Thyroid gland (tissue), 4 donors: ENCODE measurements at regions not wholly inside any gene's neighbourhood (a gene's known extent, or its start where the extent isn't known, plus 50 kb on each side); places are given as distances from the start of the nearest gene placed in this dataset.

ENCODE experiments used
- DNase-seq, 2 donors: peaks; one replicate each; pipeline ENCODE4 v3.0.0-alpha.2; 2019
- H3K27ac ChIP-seq, 3 donors: fragments of 200-600 bp; sonication (generic); 1 replicate in 2 of 3; 2 replicates in 1 of 3; pipeline ENCODE4 v1.5.1; 2016 to 2019; ENCODE audit warnings: mild to moderate bottlenecking in 1 of 3, moderate library complexity in 1 of 3
- H3K27me3 ChIP-seq: fragments of 200-600 bp; sonication (generic); one replicate; pipeline ENCODE4 v1.5.1; 2019
- H3K36me3 ChIP-seq, 2 donors: fragments of 200-600 bp; sonication (generic); one replicate each; pipeline ENCODE4 v1.5.1; 2016 to 2019
- H3K4me1 ChIP-seq, 2 donors: fragments of 200-600 bp; sonication (generic); one replicate each; pipeline ENCODE4 v1.5.1; 2017 to 2019
- H3K4me3 ChIP-seq, 3 donors: fragments of 200-600 bp; sonication (generic); replicated peaks in 1 of 3; 1 replicate in 2 of 3; 2 replicates in 1 of 3; pipeline ENCODE4 v1.5.1; 2016; ENCODE audit warnings: mild to moderate bottlenecking in 1 of 3
- H3K9me3 ChIP-seq: fragments of 200-600 bp; sonication (generic); one replicate; pipeline ENCODE4 v1.5.1; 2017
- POLR2A ChIP-seq, 2 donors: fragments of 450-650 bp; IDR thresholded peaks; one replicate each; pipeline ENCODE4 v1.6.1; 2017; ENCODE audit warnings: antibody characterized with exemption in 2 of 2, mild to moderate bottlenecking in 2 of 2, moderate library complexity in 1 of 2
- WGBS, 2 donors: methylation state at CpG; one replicate each; pipeline ENCODE4 v1.1.5; 2017; 5-methylcytosine and 5-hydroxymethylcytosine counted together
- intact Hi-C: fragments of 100-400 bp; cut with DNase I; formaldehyde crosslinking; loops from one replicate; pipeline ENCODE4 v1.15.1; 2023
- TF ChIP-seq, protein P1 (sequence below), 6 experiments: fragments of 200-600 bp in 3 of 6; fragments of 450-650 bp in 3 of 6; sonication (generic) in 3 of 6; IDR thresholded peaks; one replicate each; pipeline ENCODE4 v1.5.1; 2016 to 2019; ENCODE audit warnings: antibody characterized with exemption in 6 of 6, mild to moderate bottlenecking in 2 of 6, inconsistent platforms in 1 of 6, moderate library complexity in 1 of 6

DNA sequence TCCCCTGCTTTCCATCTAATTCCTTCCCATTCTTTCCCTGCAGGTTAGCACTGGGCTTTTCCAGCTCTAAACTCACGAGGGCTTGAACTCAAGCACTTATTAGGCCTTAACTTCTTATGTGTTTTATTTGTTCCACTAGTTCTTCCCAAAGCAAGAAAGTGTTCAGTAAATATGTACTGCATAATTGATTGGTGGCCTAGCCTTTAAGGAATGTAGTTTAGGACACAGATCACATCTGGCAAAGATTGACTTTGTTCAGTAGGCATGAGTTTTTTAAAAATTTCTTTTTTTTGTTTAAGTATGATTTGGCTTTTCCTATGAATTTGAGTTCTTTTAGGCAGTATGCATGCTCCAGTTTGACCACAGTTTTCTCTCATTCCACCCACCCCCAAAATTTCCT lies 285.2 kb downstream of the NPR3 start:
- TF ChIP-seq, protein P1, sequence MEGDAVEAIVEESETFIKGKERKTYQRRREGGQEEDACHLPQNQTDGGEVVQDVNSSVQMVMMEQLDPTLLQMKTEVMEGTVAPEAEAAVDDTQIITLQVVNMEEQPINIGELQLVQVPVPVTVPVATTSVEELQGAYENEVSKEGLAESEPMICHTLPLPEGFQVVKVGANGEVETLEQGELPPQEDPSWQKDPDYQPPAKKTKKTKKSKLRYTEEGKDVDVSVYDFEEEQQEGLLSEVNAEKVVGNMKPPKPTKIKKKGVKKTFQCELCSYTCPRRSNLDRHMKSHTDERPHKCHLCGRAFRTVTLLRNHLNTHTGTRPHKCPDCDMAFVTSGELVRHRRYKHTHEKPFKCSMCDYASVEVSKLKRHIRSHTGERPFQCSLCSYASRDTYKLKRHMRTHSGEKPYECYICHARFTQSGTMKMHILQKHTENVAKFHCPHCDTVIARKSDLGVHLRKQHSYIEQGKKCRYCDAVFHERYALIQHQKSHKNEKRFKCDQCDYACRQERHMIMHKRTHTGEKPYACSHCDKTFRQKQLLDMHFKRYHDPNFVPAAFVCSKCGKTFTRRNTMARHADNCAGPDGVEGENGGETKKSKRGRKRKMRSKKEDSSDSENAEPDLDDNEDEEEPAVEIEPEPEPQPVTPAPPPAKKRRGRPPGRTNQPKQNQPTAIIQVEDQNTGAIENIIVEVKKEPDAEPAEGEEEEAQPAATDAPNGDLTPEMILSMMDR (IDR thresholded peaks at IDR 0.05) = no peak
- TF ChIP-seq POLR2A (IDR thresholded peaks at IDR 0.05) = no peak
- no peaks in the 10 kb centered on the region for H3K36me3 ChIP-seq
- WGBS, 2 donors = 81 to 83% methylated on average over 1 of the region's 1 CpG
- H3K9me3 ChIP-seq = no peaks in the 10 kb centered on the region
- H3K27ac ChIP-seq = no peak overlapping the region
- intact Hi-C loops = no loop called here
- no peaks in the 10 kb centered on the region for H3K27me3 ChIP-seq
- no peak overlapping the region for H3K4me3 ChIP-seq
- H3K4me1 ChIP-seq = no peaks in the 10 kb centered on the region
- DNase-seq = no peak

DNA sequence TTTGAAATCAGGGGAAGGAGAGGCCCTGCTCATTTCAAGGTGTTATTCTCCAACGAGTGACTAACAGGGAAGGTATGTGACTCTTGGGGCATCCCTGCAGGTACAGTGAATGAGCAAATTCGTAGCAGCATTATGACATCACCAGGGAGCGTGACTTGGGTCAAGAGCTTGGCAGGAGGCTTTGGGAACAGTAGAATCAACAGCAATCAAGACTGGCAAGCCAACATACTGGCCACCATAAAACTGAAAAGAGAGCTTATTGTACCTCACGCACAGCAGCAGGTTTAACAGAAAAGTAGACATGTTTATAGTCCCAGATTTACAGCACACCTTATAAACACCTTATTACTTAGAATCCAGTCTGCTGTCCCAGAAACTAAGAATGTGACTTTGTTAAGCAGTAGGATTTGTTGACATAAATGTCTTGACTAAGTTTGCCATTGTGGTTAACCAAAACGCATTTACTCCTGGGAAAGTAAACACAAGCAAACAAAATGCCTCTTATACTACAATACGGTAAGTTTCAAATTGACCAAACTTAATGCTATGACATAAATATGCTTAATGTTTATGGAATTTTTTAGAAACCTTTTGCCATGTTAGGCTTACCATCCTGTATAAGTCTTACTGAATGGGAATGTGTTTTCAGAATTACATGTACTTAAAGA lies 297.8 kb downstream of the NPR3 start:
- Histone ChIP-seq H3K9me3 (no peaks in the 10 kb centered on the region), H3K27me3 (no peaks in the 10 kb centered on the region), H3K4me3 (no peak overlapping the region), H3K36me3 (no peaks in the 10 kb centered on the region), H3K27ac (no peak overlapping the region), H3K4me1 (no peaks in the 10 kb centered on the region)
- intact Hi-C loops = no loop called here
- WGBS, 2 donors = 80 to 83% methylated on average over 6 of the region's 6 CpGs
- no peak for TF ChIP-seq POLR2A (IDR thresholded peaks at IDR 0.05)
- TF ChIP-seq, protein P1 (IDR thresholded peaks at IDR 0.05) = no peak
- no peak for DNase-seq

DNA sequence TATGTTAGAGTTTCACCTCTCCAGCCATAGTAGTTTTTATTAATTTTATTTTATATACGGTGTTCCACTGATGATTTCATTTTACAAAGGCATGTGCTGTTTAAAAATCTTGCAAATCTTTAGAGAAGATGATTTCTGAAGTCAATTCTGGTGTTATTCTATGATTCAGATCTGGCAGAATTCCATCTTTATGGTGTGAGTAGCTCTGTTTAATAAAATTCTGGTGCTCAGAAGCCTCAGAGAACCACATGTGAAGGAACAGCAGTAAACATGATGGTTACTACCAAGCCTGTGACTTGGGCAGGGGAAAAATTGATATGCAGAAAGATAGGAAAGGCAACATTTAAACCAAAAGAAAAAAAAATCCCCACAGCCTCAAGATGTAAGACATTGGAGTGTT lies 299.7 kb downstream of the NPR3 start:
- no peak overlapping the region for H3K27ac ChIP-seq
- no peaks in the 10 kb centered on the region for H3K4me1 ChIP-seq

DNA sequence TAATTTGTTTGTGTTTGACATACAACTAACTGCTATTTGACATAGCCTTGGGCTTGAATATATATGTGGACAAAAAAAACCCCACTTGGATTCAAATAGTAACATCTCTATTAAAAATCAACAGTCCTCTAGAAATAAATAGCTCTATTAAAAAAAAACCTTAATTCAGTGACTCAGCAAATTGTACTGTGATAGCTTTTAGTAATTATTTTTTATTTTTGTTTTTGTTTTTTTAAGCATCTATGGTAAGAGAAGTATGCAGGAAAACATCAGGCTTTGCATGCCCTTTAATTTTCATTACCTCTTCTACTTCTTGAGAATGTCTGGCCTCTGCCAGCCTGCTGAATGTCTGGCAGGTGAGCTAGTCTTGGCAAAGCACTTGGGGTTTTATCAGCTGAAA lies 300.7 kb downstream of the NPR3 start:
- no peaks in the 10 kb centered on the region for H3K27me3 ChIP-seq
- no peak for DNase-seq
- H3K27ac ChIP-seq = no peak overlapping the region
- intact Hi-C loops = no loop called here
- TF ChIP-seq, protein P1 (IDR thresholded peaks at IDR 0.05) = no peak
- no peak for TF ChIP-seq POLR2A (IDR thresholded peaks at IDR 0.05)
- no peaks in the 10 kb centered on the region for H3K36me3 ChIP-seq
- no peaks in the 10 kb centered on the region for H3K4me1 ChIP-seq
- H3K4me3 ChIP-seq = no peak overlapping the region
- H3K9me3 ChIP-seq = no peaks in the 10 kb centered on the region

More for the DNA sequence above, 299.7 kb downstream of the NPR3 start:
- no peak for DNase-seq
- TF ChIP-seq, protein P1 (IDR thresholded peaks at IDR 0.05) = no peak
- TF ChIP-seq POLR2A (IDR thresholded peaks at IDR 0.05) = no peak
- Histone ChIP-seq H3K4me3 (no peak overlapping the region), H3K9me3 (no peaks in the 10 kb centered on the region), H3K27me3 (no peaks in the 10 kb centered on the region), H3K36me3 (no peaks in the 10 kb centered on the region)
- intact Hi-C loops = no loop called here
- 82 to 91% methylated on average over 1 of the region's 1 CpG for WGBS, 2 donors

DNA sequence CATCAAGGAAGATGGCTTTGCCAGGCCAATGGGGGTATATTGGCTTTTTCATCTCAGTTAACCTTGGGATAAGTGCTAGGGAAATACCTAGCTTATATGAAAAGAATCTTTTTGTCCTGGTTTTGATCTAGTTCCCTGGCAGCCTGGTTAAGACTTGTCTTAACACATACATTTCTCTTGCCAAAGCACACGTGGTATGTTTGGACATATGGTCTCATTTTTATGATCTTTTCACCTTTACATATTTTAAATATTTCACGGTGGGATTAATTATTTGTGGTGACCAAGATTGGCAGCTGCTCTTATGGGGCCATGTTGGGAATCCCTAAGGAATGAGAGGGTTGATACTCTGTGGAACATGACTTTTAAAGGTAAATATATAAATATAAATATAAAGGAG lies 312.5 kb downstream of the NPR3 start:
- Histone ChIP-seq H3K4me1 (no peaks in the 10 kb centered on the region), H3K9me3 (no peaks in the 10 kb centered on the region), H3K4me3 (no peak overlapping the region), H3K36me3 (no peaks in the 10 kb centered on the region), H3K27me3 (no peaks in the 10 kb centered on the region), H3K27ac (no peak overlapping the region)
- intact Hi-C loops = no loop called here
- DNase-seq = no peak
- WGBS, 2 donors = 56 to 78% methylated on average over 2 of the region's 2 CpGs
- TF ChIP-seq POLR2A (IDR thresholded peaks at IDR 0.05) = no peak
- TF ChIP-seq, protein P1 (IDR thresholded peaks at IDR 0.05) = no peak
